ENCODE measurements at regions not wholly inside any gene's neighbourhood (a gene's known extent, or its start where the extent isn't known, plus 50 kb on each side); places are given as distances from the start of the nearest gene placed in this dataset.

- Histone ChIP-seq H4K20me1 (ENCODE audit: control insufficient read depth, insufficient read depth) (no peaks in the 10 kb centered on the region), H3K79me2 (ENCODE audit: control insufficient read depth, insufficient read depth, low read length) (no peaks in the 10 kb centered on the region), H3K36me3 (ENCODE audit: control insufficient read depth in 2 of 2, insufficient read depth in 2 of 2, low read length in 1 of 2) (no peaks in the 10 kb centered on the region), H3K27me3 (replicated peaks in 1 of 2; ENCODE audit: control insufficient read depth in 2 of 2, insufficient read depth in 2 of 2, low read length in 1 of 2) (no peaks in the 10 kb centered on the region; a peak in 2 of 4 replicates), H3K9ac (ENCODE audit: control insufficient read depth, insufficient read depth, low read length) (no peak overlapping the region), H2AFZ (ENCODE audit: control insufficient read depth, low read depth, low read length) (no peak overlapping the region), H3K9me3 (replicated peaks; ENCODE audit: control insufficient read depth, insufficient read depth, low read length) (no peaks in the 10 kb centered on the region), H3K4me3 (no peak overlapping the region), H3K27ac (ENCODE audit: control insufficient read depth, insufficient read depth) (no peak overlapping the region), H3K4me2 (ENCODE audit: control insufficient read depth, insufficient read depth) (no peak overlapping the region), H3K4me1 (ENCODE audit: control insufficient read depth, insufficient read depth, low read length) (no peaks in the 10 kb centered on the region)
- POLR2A ChIA-PET: no interaction called here
- TF ChIP-seq RUNX3 (IDR thresholded peaks at IDR 0.05; ENCODE audit: low read length) (no peak), EED (IDR thresholded peaks at IDR 0.05; ENCODE audit: low read depth) (no peak), RAD51 (IDR thresholded peaks at IDR 0.05) (no peak), PAX8 (IDR thresholded peaks at IDR 0.05) (no peak), ATF2 (IDR thresholded peaks at IDR 0.05; ENCODE audit: low read length) (no peak), TCF12 (IDR thresholded peaks at IDR 0.05; ENCODE audit: low read depth, low read length) (no peak), RFX5 (IDR thresholded peaks at IDR 0.05; ENCODE audit: low read depth, low read length) (no peak), SPI1 (IDR thresholded peaks at IDR 0.05; ENCODE audit: borderline replicate concordance, insufficient read depth, low read depth, low read length) (no peak), TARDBP (IDR thresholded peaks at IDR 0.05; ENCODE audit: borderline replicate concordance) (no peak), USF2 (IDR thresholded peaks at IDR 0.05; ENCODE audit: borderline replicate concordance, low read depth, low read length) (no peak), CREM (IDR thresholded peaks at IDR 0.05; ENCODE audit: low read depth) (no peak), CHD4 (IDR thresholded peaks at IDR 0.05) (no peak), ZNF592 (IDR thresholded peaks at IDR 0.05) (no peak)
- DNase-seq (ENCODE audit: low read depth, low spot score): no peak
- intact Hi-C loops (cut with micrococcal nuclease; ENCODE audit: unreplicated experiment) (no loop called here), in situ Hi-C loops (cut with MboI) (no loop called here)
- CTCF ChIA-PET: interaction anchor here (0.6 kb wide), 1 partner anchor 105 kb away, joined by 3 read pairs; no protein-coding TSS in a partner anchor
- ATAC-seq: no peak
- no TSS peak for BruUV-seq (replicated peaks)
- FAIRE-seq: no peak
- SMC1A ChIA-PET (ENCODE audit: uncharacterized antibody, unreplicated experiment): no interaction called here
- RAD21 ChIA-PET (ENCODE audit: unreplicated experiment): no interaction called here
- WGBS (ENCODE audit: insufficient coverage, insufficient replicate concordance, low lambda C conversion rate, missing lambda C conversion rate): 20% methylated on average over 18 of the region's 18 CpGs
Observed at GRCh38 chr16:86824751-86825296, 246.5 kb downstream of the FOXL1 start.
